ENCODE measurements at regions not wholly inside any gene's neighbourhood (a gene's known extent, or its start where the extent isn't known, plus 50 kb on each side); places are given as distances from the start of the nearest gene placed in this dataset.
"Not testable (repeated sequence)": the region's sequence is repeated elsewhere in the genome, so short reads cannot be mapped to it uniquely, and the experiment has no call there.

GRCh38 chr6:21752054-21752811, 158.7 kb downstream of the SOX4 start:
- TF ChIP-seq POLR2AphosphoS5 (IDR thresholded peaks at IDR 0.05) (no peak), POLR2A (IDR thresholded peaks at IDR 0.05) (no peak), CTCF (IDR thresholded peaks at IDR 0.05 in 8 of 11, conservative IDR thresholded peaks at IDR 0.05 in 3 of 11) (no peak)
- no peaks in the 10 kb centered on the region for H3K4me1 ChIP-seq
- H3K27ac ChIP-seq: no peak overlapping the region
- WGBS, 5 donors: 82 to 96% (median 90%) methylated on average over 4 of the region's 4 CpGs
- H3K4me3 ChIP-seq: no peak overlapping the region
- no peak for DNase-seq
- intact Hi-C loops (cut with DNase I; ENCODE audit: low total_unique reads): no loop called here
- no peaks in the 10 kb centered on the region for H3K9me3 ChIP-seq
- no peaks in the 10 kb centered on the region for H3K27me3 ChIP-seq (replicated peaks in 1 of 7)
- no peaks in the 10 kb centered on the region for H3K36me3 ChIP-seq

GRCh38 chr6:21753241-21754108, 159.9 kb downstream of the SOX4 start:
- no peaks in the 10 kb centered on the region for H3K4me1 ChIP-seq
- 73 to 88% (median 83%) methylated on average over 11 of the region's 11 CpGs for WGBS, 5 donors
- H3K36me3 ChIP-seq: no peaks in the 10 kb centered on the region
- no peaks in the 10 kb centered on the region for H3K9me3 ChIP-seq
- no peak overlapping the region for H3K4me3 ChIP-seq
- H3K27me3 ChIP-seq (replicated peaks in 1 of 7): no peaks in the 10 kb centered on the region
- H3K27ac ChIP-seq: no peak overlapping the region
- intact Hi-C loops (cut with DNase I; ENCODE audit: low total_unique reads): no loop called here
- no peak for TF ChIP-seq CTCF (IDR thresholded peaks at IDR 0.05 in 8 of 11, conservative IDR thresholded peaks at IDR 0.05 in 3 of 11)
- no peak for TF ChIP-seq POLR2AphosphoS5 (IDR thresholded peaks at IDR 0.05)
- no peak for TF ChIP-seq POLR2A (IDR thresholded peaks at IDR 0.05)
- no peak for DNase-seq

GRCh38 chr6:21754891-21755290, 161.3 kb downstream of the SOX4 start:
- Histone ChIP-seq H3K9me3 (no peaks in the 10 kb centered on the region), H3K27ac (no peak overlapping the region), H3K36me3 (no peaks in the 10 kb centered on the region), H3K4me3 (no peak overlapping the region), H3K27me3 (replicated peaks in 1 of 7) (no peaks in the 10 kb centered on the region), H3K4me1 (no peaks in the 10 kb centered on the region)
- WGBS, 5 donors: 69 to 87% (median 76%) methylated on average over 5 of the region's 5 CpGs
- intact Hi-C loops (cut with DNase I; ENCODE audit: low total_unique reads): no loop called here
- TF ChIP-seq CTCF (IDR thresholded peaks at IDR 0.05 in 8 of 11, conservative IDR thresholded peaks at IDR 0.05 in 3 of 11): no peak
- no peak for TF ChIP-seq POLR2A (IDR thresholded peaks at IDR 0.05)
- TF ChIP-seq POLR2AphosphoS5 (IDR thresholded peaks at IDR 0.05): no peak
- DNase-seq: no peak

- no peaks in the 10 kb centered on the region for H3K4me1 ChIP-seq
- H3K27ac ChIP-seq: no peak overlapping the region
- no peaks in the 10 kb centered on the region for H3K27me3 ChIP-seq (replicated peaks in 1 of 7)
- H3K36me3 ChIP-seq: no peaks in the 10 kb centered on the region
- peaks cover 0 to 4% (median 0%) of the 10 kb centered on the region in 8 donors for H3K9me3 ChIP-seq
- no peak overlapping the region for H3K4me3 ChIP-seq
- TF ChIP-seq POLR2AphosphoS5 (IDR thresholded peaks at IDR 0.05) (no peak), CTCF (IDR thresholded peaks at IDR 0.05 in 8 of 11, conservative IDR thresholded peaks at IDR 0.05 in 3 of 11) (no peak), POLR2A (IDR thresholded peaks at IDR 0.05) (no peak)
- WGBS, 5 donors: 73 to 96% (median 88%) methylated on average over 4 of the region's 4 CpGs
- intact Hi-C loops (cut with DNase I; ENCODE audit: low total_unique reads): no loop called here
- DNase-seq: no peak
Observed at GRCh38 chr6:21756487-21756886, 162.9 kb downstream of the SOX4 start.

GRCh38 chr6:21757392-21757791, 163.8 kb downstream of the SOX4 start:
- H3K4me3 ChIP-seq; DNase-seq; H3K36me3 ChIP-seq; intact Hi-C loops (cut with DNase I; ENCODE audit: low total_unique reads); H3K9me3 ChIP-seq; H3K27me3 ChIP-seq (replicated peaks in 1 of 7); H3K27ac ChIP-seq; H3K4me1 ChIP-seq: not testable (repeated sequence)
- WGBS, 5 donors: 86 to 98% (median 91%) methylated on average over 10 of the region's 10 CpGs
